ENCODE measurements at regions not wholly inside any gene's neighbourhood (a gene's known extent, or its start where the extent isn't known, plus 50 kb on each side); places are given as distances from the start of the nearest gene placed in this dataset.

DNA sequence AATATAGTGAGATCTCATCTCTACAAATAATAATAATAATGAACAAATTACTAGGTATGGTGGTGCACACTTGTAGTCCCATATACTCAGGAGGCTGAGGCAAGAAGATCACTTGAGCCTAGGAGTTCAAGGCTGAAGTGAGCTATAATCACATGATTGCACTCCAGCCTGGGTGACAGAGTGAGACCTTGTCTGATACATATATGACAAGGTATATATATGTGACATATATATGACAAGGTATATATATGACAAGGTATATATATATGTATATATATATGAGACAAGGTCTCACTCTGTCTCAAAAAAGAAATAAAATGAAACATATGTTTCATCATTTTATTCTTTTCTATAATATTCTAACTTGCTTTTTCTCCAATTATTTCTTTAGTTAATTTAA, 278.1 kb upstream of the TET2 start:
- Histone ChIP-seq H3K4me1 (no peaks in the 10 kb centered on the region), H3K27me3 (ENCODE audit: insufficient read depth in 3 of 3, low read length in 2 of 3) (no peaks in the 10 kb centered on the region), H3K36me3 (ENCODE audit: insufficient read depth in 1 of 2, low read depth in 1 of 2) (no peaks in the 10 kb centered on the region), H3K27ac (no peak overlapping the region), H3K9me3 (no peaks in the 10 kb centered on the region), H3K4me3 (no peak overlapping the region)
- no peak for DNase-seq
- no peak for ATAC-seq
- intact Hi-C loops (cut with DNase I), result no loop called here
- TF ChIP-seq, protein P1, sequence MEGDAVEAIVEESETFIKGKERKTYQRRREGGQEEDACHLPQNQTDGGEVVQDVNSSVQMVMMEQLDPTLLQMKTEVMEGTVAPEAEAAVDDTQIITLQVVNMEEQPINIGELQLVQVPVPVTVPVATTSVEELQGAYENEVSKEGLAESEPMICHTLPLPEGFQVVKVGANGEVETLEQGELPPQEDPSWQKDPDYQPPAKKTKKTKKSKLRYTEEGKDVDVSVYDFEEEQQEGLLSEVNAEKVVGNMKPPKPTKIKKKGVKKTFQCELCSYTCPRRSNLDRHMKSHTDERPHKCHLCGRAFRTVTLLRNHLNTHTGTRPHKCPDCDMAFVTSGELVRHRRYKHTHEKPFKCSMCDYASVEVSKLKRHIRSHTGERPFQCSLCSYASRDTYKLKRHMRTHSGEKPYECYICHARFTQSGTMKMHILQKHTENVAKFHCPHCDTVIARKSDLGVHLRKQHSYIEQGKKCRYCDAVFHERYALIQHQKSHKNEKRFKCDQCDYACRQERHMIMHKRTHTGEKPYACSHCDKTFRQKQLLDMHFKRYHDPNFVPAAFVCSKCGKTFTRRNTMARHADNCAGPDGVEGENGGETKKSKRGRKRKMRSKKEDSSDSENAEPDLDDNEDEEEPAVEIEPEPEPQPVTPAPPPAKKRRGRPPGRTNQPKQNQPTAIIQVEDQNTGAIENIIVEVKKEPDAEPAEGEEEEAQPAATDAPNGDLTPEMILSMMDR (IDR thresholded peaks at IDR 0.05), result no peak

DNA sequence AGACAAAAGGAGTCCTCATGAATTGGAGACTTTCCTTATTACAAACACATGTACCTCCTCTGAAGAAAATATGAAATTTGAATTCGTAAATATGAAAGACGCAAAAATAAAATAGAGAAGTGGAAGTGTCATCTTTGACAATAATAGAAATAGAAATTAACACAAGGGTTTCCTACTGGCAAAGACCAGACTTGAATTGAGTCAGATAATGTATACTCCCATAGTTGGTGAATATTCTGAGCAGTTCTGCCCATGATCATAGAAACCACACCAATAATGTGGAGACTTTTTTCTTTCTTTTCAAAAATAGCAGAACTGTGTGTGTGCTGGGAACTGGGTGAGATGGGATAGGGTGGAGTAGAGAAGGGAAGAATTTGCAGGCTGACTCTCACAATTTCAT, 277.7 kb upstream of the TET2 start:
- DNase-seq (no peak), ATAC-seq (no peak)
- Histone ChIP-seq H3K36me3 (ENCODE audit: insufficient read depth in 1 of 2, low read depth in 1 of 2) (no peaks in the 10 kb centered on the region), H3K9me3 (no peaks in the 10 kb centered on the region), H3K27ac (no peak overlapping the region), H3K4me3 (no peak overlapping the region), H3K4me1 (no peaks in the 10 kb centered on the region), H3K27me3 (ENCODE audit: insufficient read depth in 3 of 3, low read length in 2 of 3) (no peaks in the 10 kb centered on the region)
- WGBS, 3 donors, result 95 to 98% (median 95%) methylated on average over 2 of the region's 2 CpGs
- intact Hi-C loops (cut with DNase I), result no loop called here
- TF ChIP-seq, protein P1 (IDR thresholded peaks at IDR 0.05), result no peak

DNA sequence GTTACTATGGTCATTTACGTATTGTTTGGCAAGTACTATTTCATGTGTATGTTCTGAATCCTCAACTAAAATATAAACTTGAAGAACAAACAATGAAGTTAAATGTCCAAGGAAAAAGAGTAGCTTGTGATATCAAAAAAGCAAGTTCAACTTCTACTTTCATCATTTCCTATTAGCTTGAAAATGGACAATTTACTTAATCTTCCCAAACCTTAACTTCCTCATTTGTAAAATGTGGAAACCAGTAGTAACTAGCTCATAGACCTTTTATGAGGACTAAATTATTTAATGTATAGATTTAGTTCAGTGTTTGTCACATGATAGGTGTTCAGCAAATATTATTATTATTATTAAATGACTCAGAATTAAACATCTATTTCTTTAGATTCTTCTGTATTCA, 276.8 kb upstream of the TET2 start:
- H3K27ac ChIP-seq, result no peak overlapping the region
- WGBS, 3 donors, result 90 to 91% (median 90%) methylated on average over 1 of the region's 1 CpG
- H3K36me3 ChIP-seq (ENCODE audit: insufficient read depth in 1 of 2, low read depth in 1 of 2), result no peaks in the 10 kb centered on the region
- intact Hi-C loops (cut with DNase I), result no loop called here
- no peaks in the 10 kb centered on the region for H3K4me1 ChIP-seq
- no peaks in the 10 kb centered on the region for H3K9me3 ChIP-seq
- no peaks in the 10 kb centered on the region for H3K27me3 ChIP-seq (ENCODE audit: insufficient read depth in 3 of 3, low read length in 2 of 3)
- no peak for DNase-seq
- no peak for ATAC-seq
- TF ChIP-seq, protein P1 (IDR thresholded peaks at IDR 0.05), result no peak
- H3K4me3 ChIP-seq, result no peak overlapping the region

DNA sequence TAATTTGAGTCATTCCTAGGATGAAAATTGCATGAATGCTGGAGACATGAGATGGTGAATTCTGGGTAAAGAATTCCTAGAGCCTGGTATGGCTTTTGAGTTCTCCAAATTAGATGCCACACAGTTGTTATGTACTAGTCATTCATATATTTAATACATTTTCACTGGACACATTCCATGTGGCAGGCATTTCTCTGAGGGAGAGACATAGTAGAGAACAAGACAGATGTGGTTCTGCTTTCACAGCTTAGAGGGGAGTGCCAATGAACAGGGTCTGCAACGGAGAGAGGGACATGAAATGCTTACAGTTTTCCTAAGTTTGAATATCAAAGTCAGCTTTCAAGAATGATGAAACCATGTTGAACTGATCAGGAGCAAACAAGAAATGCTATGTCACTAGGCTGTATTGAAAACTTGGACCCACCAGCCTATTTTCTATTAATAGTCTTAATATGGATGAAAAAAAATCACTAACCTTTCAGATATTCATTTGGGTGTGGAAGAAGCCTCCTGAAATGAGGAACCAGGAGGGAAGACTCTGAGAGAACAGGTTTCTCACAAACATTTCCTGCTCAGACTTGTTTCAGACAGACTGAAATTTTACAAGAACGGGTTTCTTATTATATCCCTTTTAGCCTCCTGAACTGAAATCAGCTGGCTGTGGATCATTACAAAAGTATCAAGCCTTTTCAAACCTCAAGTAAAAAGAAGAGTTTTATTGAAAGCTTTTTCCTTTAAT, 276.0 kb upstream of the TET2 start:
- no peak overlapping the region for H3K4me3 ChIP-seq
- H3K27ac ChIP-seq, result no peak overlapping the region
- 22 to 50% (median 31%) methylated on average over 2 of the region's 2 CpGs for WGBS, 3 donors
- no peaks in the 10 kb centered on the region for H3K36me3 ChIP-seq (ENCODE audit: insufficient read depth in 1 of 2, low read depth in 1 of 2)
- TF ChIP-seq, protein P1 (IDR thresholded peaks at IDR 0.05), result no peak
- no peak for ATAC-seq
- H3K4me1 ChIP-seq, result no peaks in the 10 kb centered on the region
- no peaks in the 10 kb centered on the region for H3K9me3 ChIP-seq
- no peaks in the 10 kb centered on the region for H3K27me3 ChIP-seq (ENCODE audit: insufficient read depth in 3 of 3, low read length in 2 of 3)
- intact Hi-C loops (cut with DNase I), result no loop called here
- DNase-seq, result no peak

DNA sequence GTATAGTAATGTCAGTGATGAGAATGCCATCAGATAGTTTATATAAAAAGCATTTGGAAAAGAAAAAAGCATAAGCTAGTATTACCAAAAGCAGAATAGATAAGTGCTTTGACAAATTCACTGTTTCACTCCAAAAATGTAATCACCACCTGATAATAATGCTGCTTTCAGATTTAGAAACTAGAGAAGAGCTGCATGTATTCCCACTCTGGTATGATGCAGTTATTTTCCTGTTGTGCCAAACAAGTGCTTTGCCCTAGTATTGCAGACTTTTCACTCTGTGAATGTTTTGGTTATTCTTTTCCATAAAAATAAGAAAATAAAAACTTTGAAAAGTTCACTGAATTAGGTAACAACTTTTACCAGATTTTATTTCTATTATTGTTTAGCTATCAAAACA, 267.7 kb upstream of the TET2 start:
- no peaks in the 10 kb centered on the region for H3K36me3 ChIP-seq (ENCODE audit: insufficient read depth in 1 of 2, low read depth in 1 of 2)
- TF ChIP-seq, protein P1 (IDR thresholded peaks at IDR 0.05), result no peak
- ATAC-seq (no peak), DNase-seq (no peak)
- no peak overlapping the region for H3K4me3 ChIP-seq
- no peaks in the 10 kb centered on the region for H3K9me3 ChIP-seq
- no peaks in the 10 kb centered on the region for H3K4me1 ChIP-seq
- intact Hi-C loops (cut with DNase I), result no loop called here
- no peak overlapping the region for H3K27ac ChIP-seq
- no peaks in the 10 kb centered on the region for H3K27me3 ChIP-seq (ENCODE audit: insufficient read depth in 3 of 3, low read length in 2 of 3)

All from psoas muscle (tissue), 7 donors.